ENCODE measurements at regions not wholly inside any gene's neighbourhood (a gene's known extent, or its start where the extent isn't known, plus 50 kb on each side); places are given as distances from the start of the nearest gene placed in this dataset.

- 100% methylated on average over 1 of the region's 1 CpG; no CpG with 5 or more reads in 1 of the 2 experiments for WGBS, 2 experiments
- no peak overlapping the region for H3K4me3 ChIP-seq (ENCODE audit: insufficient read depth, low read depth, low read length)
- no peaks in the 10 kb centered on the region for H3K9me3 ChIP-seq (ENCODE audit: control insufficient read depth, low read length)
- no peaks in the 10 kb centered on the region for H3K4me1 ChIP-seq (ENCODE audit: control insufficient read depth, insufficient read depth, low read length)
- H3K36me3 ChIP-seq (ENCODE audit: control insufficient read depth, insufficient read depth, low read length) = no peaks in the 10 kb centered on the region
- no peak overlapping the region for H3K27ac ChIP-seq (ENCODE audit: insufficient read depth, low read depth, low read length, poor library complexity, severe bottlenecking)
- no peaks in the 10 kb centered on the region for H3K27me3 ChIP-seq (ENCODE audit: control insufficient read depth, insufficient read depth, low read length, poor library complexity, severe bottlenecking)
These were observed 225.4 kb upstream of the KITLG start for GRCh38 chr12:88805692-88806091.

GRCh38 chr12:88805286-88805685, 225.0 kb upstream of the KITLG start:
- no peaks in the 10 kb centered on the region for H3K36me3 ChIP-seq (ENCODE audit: control insufficient read depth, insufficient read depth, low read length)
- H3K9me3 ChIP-seq (ENCODE audit: control insufficient read depth, low read length) = no peaks in the 10 kb centered on the region
- WGBS, 2 experiments = 83 to 100% methylated on average over 1 to 2 of the region's 2 CpGs
- no peaks in the 10 kb centered on the region for H3K4me1 ChIP-seq (ENCODE audit: control insufficient read depth, insufficient read depth, low read length)
- H3K4me3 ChIP-seq (ENCODE audit: insufficient read depth, low read depth, low read length) = no peak overlapping the region
- H3K27me3 ChIP-seq (ENCODE audit: control insufficient read depth, insufficient read depth, low read length, poor library complexity, severe bottlenecking) = no peaks in the 10 kb centered on the region
- H3K27ac ChIP-seq (ENCODE audit: insufficient read depth, low read depth, low read length, poor library complexity, severe bottlenecking) = no peak overlapping the region

GRCh38 chr12:88802096-88802706, 221.9 kb upstream of the KITLG start:
- Histone ChIP-seq H3K27ac (ENCODE audit: insufficient read depth, low read depth, low read length, poor library complexity, severe bottlenecking) (no peak overlapping the region), H3K9me3 (ENCODE audit: control insufficient read depth, low read length) (no peaks in the 10 kb centered on the region), H3K4me3 (ENCODE audit: insufficient read depth, low read depth, low read length) (no peak overlapping the region), H3K27me3 (ENCODE audit: control insufficient read depth, insufficient read depth, low read length, poor library complexity, severe bottlenecking) (no peaks in the 10 kb centered on the region), H3K4me1 (ENCODE audit: control insufficient read depth, insufficient read depth, low read length) (no peaks in the 10 kb centered on the region), H3K36me3 (ENCODE audit: control insufficient read depth, insufficient read depth, low read length) (no peaks in the 10 kb centered on the region)
- WGBS, 2 experiments = 95 to 100% methylated on average over 1 to 3 of the region's 3 CpGs

GRCh38 chr12:88801227-88802095, 221.2 kb upstream of the KITLG start:
- no peak overlapping the region for H3K27ac ChIP-seq (ENCODE audit: insufficient read depth, low read depth, low read length, poor library complexity, severe bottlenecking)
- no peaks in the 10 kb centered on the region for H3K36me3 ChIP-seq (ENCODE audit: control insufficient read depth, insufficient read depth, low read length)
- H3K4me1 ChIP-seq (ENCODE audit: control insufficient read depth, insufficient read depth, low read length) = no peaks in the 10 kb centered on the region
- no peak overlapping the region for H3K4me3 ChIP-seq (ENCODE audit: insufficient read depth, low read depth, low read length)
- H3K9me3 ChIP-seq (ENCODE audit: control insufficient read depth, low read length) = no peaks in the 10 kb centered on the region
- H3K27me3 ChIP-seq (ENCODE audit: control insufficient read depth, insufficient read depth, low read length, poor library complexity, severe bottlenecking) = no peaks in the 10 kb centered on the region
- WGBS, 2 experiments = 89 to 97% methylated on average over 1 of the region's 1 CpG

- Histone ChIP-seq H3K4me3 (ENCODE audit: insufficient read depth, low read depth, low read length) (no peak overlapping the region), H3K4me1 (ENCODE audit: control insufficient read depth, insufficient read depth, low read length) (no peaks in the 10 kb centered on the region), H3K9me3 (ENCODE audit: control insufficient read depth, low read length) (no peaks in the 10 kb centered on the region), H3K36me3 (ENCODE audit: control insufficient read depth, insufficient read depth, low read length) (no peaks in the 10 kb centered on the region), H3K27ac (ENCODE audit: insufficient read depth, low read depth, low read length, poor library complexity, severe bottlenecking) (no peak overlapping the region), H3K27me3 (ENCODE audit: control insufficient read depth, insufficient read depth, low read length, poor library complexity, severe bottlenecking) (no peaks in the 10 kb centered on the region)
These were observed 212.8 kb upstream of the KITLG start for GRCh38 chr12:88793096-88793495.

- WGBS, 2 experiments = 74 to 84% methylated on average over 1 of the region's 1 CpG
- H3K4me1 ChIP-seq (ENCODE audit: control insufficient read depth, insufficient read depth, low read length) = no peaks in the 10 kb centered on the region
These were observed 210.0 kb upstream of the KITLG start for GRCh38 chr12:88790231-88790630.

GRCh38 chr12:88784166-88784565, 203.9 kb upstream of the KITLG start:
- WGBS, 2 experiments = 94 to 97% methylated on average over 1 of the region's 1 CpG
- Histone ChIP-seq H3K4me1 (ENCODE audit: control insufficient read depth, insufficient read depth, low read length) (no peaks in the 10 kb centered on the region), H3K4me3 (ENCODE audit: insufficient read depth, low read depth, low read length) (no peak overlapping the region), H3K9me3 (ENCODE audit: control insufficient read depth, low read length) (no peaks in the 10 kb centered on the region), H3K27me3 (ENCODE audit: control insufficient read depth, insufficient read depth, low read length, poor library complexity, severe bottlenecking) (no peaks in the 10 kb centered on the region), H3K36me3 (ENCODE audit: control insufficient read depth, insufficient read depth, low read length) (no peaks in the 10 kb centered on the region), H3K27ac (ENCODE audit: insufficient read depth, low read depth, low read length, poor library complexity, severe bottlenecking) (no peak overlapping the region)

More at GRCh38 chr12:88790231-88790630, 210.0 kb upstream of the KITLG start:
- Histone ChIP-seq H3K4me3 (ENCODE audit: insufficient read depth, low read depth, low read length) (no peak overlapping the region), H3K27me3 (ENCODE audit: control insufficient read depth, insufficient read depth, low read length, poor library complexity, severe bottlenecking) (no peaks in the 10 kb centered on the region), H3K9me3 (ENCODE audit: control insufficient read depth, low read length) (no peaks in the 10 kb centered on the region), H3K27ac (ENCODE audit: insufficient read depth, low read depth, low read length, poor library complexity, severe bottlenecking) (no peak overlapping the region), H3K36me3 (ENCODE audit: control insufficient read depth, insufficient read depth, low read length) (no peaks in the 10 kb centered on the region)

GRCh38 chr12:88782351-88782750, 202.1 kb upstream of the KITLG start:
- Histone ChIP-seq H3K4me3 (ENCODE audit: insufficient read depth, low read depth, low read length) (no peak overlapping the region), H3K4me1 (ENCODE audit: control insufficient read depth, insufficient read depth, low read length) (no peaks in the 10 kb centered on the region), H3K36me3 (ENCODE audit: control insufficient read depth, insufficient read depth, low read length) (no peaks in the 10 kb centered on the region), H3K27me3 (ENCODE audit: control insufficient read depth, insufficient read depth, low read length, poor library complexity, severe bottlenecking) (no peaks in the 10 kb centered on the region), H3K9me3 (ENCODE audit: control insufficient read depth, low read length) (no peaks in the 10 kb centered on the region), H3K27ac (ENCODE audit: insufficient read depth, low read depth, low read length, poor library complexity, severe bottlenecking) (no peak overlapping the region)
- 80% methylated on average over 1 of the region's 1 CpG; no CpG with 5 or more reads in 1 of the 2 experiments for WGBS, 2 experiments

GRCh38 chr12:88781909-88782308, 201.6 kb upstream of the KITLG start:
- H3K4me1 ChIP-seq (ENCODE audit: control insufficient read depth, insufficient read depth, low read length) = no peaks in the 10 kb centered on the region
- no peaks in the 10 kb centered on the region for H3K27me3 ChIP-seq (ENCODE audit: control insufficient read depth, insufficient read depth, low read length, poor library complexity, severe bottlenecking)
- no peaks in the 10 kb centered on the region for H3K9me3 ChIP-seq (ENCODE audit: control insufficient read depth, low read length)
- no peak overlapping the region for H3K27ac ChIP-seq (ENCODE audit: insufficient read depth, low read depth, low read length, poor library complexity, severe bottlenecking)
- no peaks in the 10 kb centered on the region for H3K36me3 ChIP-seq (ENCODE audit: control insufficient read depth, insufficient read depth, low read length)
- no peak overlapping the region for H3K4me3 ChIP-seq (ENCODE audit: insufficient read depth, low read depth, low read length)

- Histone ChIP-seq H3K36me3 (ENCODE audit: control insufficient read depth, insufficient read depth, low read length) (no peaks in the 10 kb centered on the region), H3K4me1 (ENCODE audit: control insufficient read depth, insufficient read depth, low read length) (no peaks in the 10 kb centered on the region), H3K4me3 (ENCODE audit: insufficient read depth, low read depth, low read length) (no peak overlapping the region), H3K27ac (ENCODE audit: insufficient read depth, low read depth, low read length, poor library complexity, severe bottlenecking) (no peak overlapping the region), H3K9me3 (ENCODE audit: control insufficient read depth, low read length) (no peaks in the 10 kb centered on the region), H3K27me3 (ENCODE audit: control insufficient read depth, insufficient read depth, low read length, poor library complexity, severe bottlenecking) (no peaks in the 10 kb centered on the region)
- 75 to 100% methylated on average over 1 of the region's 1 CpG for WGBS, 2 experiments
These were observed 197.8 kb upstream of the KITLG start for GRCh38 chr12:88778064-88778463.
